ENCODE measurements at regions not wholly inside any gene's neighbourhood (a gene's known extent, or its start where the extent isn't known, plus 50 kb on each side); places are given as distances from the start of the nearest gene placed in this dataset.
"Not testable (repeated sequence)": the region's sequence is repeated elsewhere in the genome, so short reads cannot be mapped to it uniquely, and the experiment has no call there.

GRCh38 chrY:7588176-7588575, 676.6 kb upstream of the AMELY start:
- DNase-seq (ENCODE audit: low read depth) = not testable (repeated sequence)

DNA sequence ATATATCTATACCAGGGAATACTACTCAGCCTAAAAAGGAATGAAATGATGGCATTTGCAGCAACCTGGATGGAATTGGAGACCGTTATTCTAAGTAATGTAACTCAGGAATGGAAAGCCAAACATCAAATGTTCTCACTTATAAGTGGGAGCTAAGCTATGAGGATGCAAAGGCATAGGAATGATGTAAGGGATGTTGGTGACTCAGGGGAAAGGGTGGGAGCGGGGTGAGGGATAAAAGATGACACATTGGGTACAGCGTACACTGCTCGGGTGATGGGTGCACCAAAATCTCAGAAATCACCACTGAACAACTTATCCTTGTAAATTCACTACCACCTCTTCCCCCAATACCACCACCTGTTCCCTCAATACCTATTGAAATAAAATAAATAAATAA, 651.0 kb upstream of the AMELY start:
- DNase-seq (ENCODE audit: low read depth) = no peak

- no peak for DNase-seq (ENCODE audit: low read depth)
These were observed 646.1 kb upstream of the AMELY start for GRCh38 chrY:7557675-7558074.

GRCh38 chrY:7555006-7555405, 643.5 kb upstream of the AMELY start:
- no peak for DNase-seq (ENCODE audit: low read depth)

DNA sequence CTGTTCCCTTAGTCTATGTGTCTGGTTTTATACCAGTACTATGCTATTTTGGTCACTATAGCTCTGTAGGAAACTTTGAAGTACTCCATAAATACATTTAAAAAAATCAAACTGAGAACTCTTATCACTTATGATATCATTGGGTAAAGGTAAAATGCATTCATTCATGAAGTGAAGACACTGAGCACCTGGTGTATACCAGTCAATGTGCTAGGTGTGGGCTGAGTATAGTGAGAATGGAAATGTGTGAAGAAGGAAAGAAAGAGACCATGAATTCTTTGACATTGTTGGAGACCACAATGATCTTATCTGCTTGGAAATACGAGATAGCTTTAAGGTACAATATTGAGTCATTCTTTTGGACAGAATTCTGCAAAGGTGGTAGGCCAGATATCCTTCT, 633.5 kb upstream of the AMELY start:
- no peak for DNase-seq (ENCODE audit: low read depth)

DNA sequence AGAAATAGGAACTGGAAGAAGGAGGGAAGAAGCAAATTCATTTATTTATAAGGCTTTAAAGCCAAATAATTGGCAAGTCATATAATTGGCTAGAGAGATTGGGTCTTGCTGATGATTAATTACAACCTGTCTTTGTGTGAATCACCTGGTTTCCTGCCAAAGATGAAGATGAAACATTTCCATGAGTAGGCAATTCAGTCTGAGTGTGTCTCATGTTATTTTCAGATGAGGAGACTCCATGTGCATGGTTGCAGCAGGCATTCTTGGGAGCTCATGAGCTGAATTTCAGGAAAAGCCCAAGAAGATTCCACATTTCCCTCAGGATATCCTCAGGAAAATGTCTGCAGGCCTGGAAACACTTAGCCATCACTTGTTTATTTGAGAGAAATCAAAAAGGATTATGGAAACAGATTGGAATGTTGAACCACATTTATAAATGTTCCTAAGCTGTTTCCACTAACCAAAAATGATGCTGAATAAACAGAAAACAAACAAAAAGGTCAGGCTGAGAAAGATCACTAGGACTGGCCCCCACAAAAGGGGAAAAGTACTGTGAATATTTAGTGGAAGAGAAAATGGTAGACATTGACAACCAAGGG, 632.7 kb upstream of the AMELY start:
- DNase-seq (ENCODE audit: low read depth) = peak; percentile 8

DNA sequence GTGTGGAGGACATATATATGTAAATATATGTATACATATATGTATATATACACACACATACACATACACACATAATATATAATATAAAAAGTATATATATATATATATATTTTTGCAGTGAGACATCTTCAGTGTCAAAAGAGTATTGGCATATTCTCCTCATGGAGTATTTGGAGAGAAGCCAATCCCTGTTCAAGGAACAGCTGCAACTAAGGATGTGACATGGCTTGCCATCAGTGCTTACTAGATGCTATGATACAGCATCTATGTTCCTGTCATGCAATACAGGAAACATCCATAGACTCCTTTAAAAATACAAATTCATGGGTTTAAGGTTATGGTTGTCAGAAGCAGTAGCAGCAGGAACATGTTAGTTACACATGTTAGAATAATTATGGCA, 632.0 kb upstream of the AMELY start:
- no peak for DNase-seq (ENCODE audit: low read depth)

DNA sequence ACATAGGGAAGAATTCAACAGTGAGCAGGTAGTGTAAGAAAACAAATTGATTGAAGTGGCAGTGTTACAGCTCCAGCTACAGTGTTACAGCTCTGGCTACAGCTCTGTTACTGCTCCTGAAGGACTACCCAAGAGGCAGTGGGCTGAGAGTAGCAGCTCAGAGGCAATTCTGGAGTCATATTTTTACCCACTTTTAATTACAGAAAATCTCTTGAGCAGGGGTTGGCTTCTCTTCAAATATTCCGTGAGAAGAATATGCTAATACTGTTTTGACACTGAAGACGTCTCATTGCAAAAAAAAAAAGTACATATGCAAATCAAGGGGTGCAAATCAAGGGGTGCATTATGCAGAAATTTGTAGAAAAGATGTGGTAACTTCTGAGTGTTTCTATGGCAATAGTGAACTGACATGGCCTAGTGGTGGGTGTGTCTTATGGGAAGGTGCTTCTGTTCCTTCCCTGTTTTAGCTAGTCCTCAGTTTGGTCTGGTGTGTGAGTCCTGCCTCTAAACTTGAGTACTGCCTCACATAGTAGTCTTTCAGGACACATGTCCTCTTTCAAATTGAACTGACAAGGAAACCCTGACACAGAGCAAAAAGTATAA, 630.8 kb upstream of the AMELY start:
- no peak for DNase-seq (ENCODE audit: low read depth)

DNA sequence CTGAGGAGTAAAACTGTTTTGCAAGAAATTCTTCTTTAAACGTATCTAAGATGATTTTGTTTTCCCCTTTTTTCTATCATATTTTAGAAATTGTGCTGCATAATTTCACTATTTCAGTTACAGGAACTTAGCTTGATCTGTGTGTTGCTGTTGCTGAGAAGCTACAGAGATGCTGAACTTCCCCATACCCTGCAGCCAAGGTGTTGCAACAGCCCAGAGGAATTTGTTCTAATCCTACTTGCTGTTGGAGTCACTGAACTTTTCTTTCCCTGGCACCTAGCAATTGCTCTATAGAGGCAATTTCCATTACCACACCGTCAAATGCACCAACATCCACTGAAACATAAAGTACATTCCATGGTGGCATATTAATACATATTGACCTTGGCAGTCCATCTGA, 617.8 kb upstream of the AMELY start:
- DNase-seq (ENCODE audit: low read depth) = peak; percentile 19

DNA sequence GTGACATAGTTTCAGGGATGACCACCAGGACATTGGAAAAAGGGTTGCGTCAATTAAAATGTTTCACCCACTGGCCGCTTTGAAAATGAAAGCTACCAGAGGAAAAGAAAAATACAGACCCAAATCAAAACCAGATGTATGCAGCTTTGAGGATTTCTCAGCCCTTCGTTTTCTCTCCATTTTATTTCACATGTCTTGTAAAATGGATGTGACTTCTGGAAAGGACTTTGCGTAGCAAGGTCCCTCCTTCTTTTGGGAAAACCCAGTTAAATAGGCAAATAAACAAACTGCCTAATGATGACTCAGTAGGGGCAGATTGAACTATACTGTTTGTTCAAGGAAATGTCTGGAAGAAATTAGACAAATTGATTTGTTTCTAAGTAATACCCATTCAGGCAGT, 616.0 kb upstream of the AMELY start:
- peak; percentile 30 for DNase-seq (ENCODE audit: low read depth)

- no peak for DNase-seq (ENCODE audit: low read depth)
These were observed 606.8 kb upstream of the AMELY start for GRCh38 chrY:7518387-7518786.

GRCh38 chrY:7516268-7516667, 604.7 kb upstream of the AMELY start:
- no peak for DNase-seq (ENCODE audit: low read depth)

DNA sequence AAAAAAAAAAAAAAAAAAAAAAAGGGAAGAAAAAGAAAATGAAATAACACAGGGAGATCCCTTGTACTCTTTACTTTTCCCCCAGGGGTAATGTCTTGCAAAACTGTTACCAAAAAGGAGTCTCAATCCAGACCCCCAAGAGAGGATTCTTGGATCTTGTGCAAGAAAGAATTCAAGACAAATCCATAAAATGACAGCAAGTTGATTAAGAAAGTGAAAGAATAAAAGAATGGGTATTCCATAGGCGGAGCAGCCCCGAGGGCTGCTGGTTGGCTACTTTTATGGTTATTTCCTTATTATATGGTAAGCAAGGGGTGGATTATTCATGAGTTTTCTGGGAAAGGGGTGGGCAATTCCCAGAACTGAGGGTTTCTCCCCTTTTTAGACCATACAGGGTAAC, 604.3 kb upstream of the AMELY start:
- DNase-seq (ENCODE audit: low read depth) = no peak

- DNase-seq (ENCODE audit: low read depth) = peak; percentile 4
These were observed 591.3 kb upstream of the AMELY start for GRCh38 chrY:7502896-7503295.

- DNase-seq (ENCODE audit: low read depth) = peak; percentile 56
These were observed 589.7 kb upstream of the AMELY start for GRCh38 chrY:7501236-7501635.

DNA sequence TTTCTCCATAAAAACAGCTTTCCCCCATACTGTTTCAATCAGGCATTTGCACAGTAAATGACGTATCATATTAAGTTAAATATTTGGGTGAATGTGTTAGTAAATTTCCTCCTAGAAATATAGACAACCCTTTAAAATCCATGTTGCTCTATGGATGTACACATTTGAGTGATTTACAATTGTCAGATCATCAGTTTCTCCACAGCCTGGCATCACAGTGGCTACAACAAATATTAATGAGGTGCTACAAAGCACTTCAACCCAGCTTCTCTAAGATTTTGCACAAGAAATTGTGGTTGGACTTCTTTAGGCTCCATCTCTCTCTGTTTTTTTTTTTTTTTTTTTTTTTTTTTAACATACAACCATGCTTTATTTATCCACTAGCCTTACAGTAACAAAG, 584.4 kb upstream of the AMELY start:
- no peak for DNase-seq (ENCODE audit: low read depth)

- not testable (repeated sequence) for DNase-seq (ENCODE audit: low read depth)
These were observed 573.1 kb upstream of the AMELY start for GRCh38 chrY:7484455-7485285.

GRCh38 chrY:7471976-7472375, 560.4 kb upstream of the AMELY start:
- DNase-seq (ENCODE audit: low read depth) = no peak

DNA sequence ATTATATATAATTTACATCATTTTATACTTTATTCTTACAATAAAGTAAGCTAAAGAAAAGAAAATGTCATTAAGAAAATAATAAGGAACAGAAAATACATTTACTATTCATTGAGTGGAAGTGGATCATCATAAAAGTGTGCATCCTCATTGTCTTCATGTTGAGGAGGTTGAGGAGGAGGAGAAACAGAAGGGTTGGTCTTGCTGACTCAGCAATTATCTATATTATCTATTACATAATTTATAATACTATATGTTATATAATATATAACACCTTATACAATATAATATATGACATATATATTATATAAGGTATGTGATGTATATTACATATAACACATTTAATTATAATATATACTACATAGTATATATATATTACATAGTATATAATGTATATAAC, 558.5 kb upstream of the AMELY start:
- no peak for DNase-seq (ENCODE audit: low read depth)

DNA sequence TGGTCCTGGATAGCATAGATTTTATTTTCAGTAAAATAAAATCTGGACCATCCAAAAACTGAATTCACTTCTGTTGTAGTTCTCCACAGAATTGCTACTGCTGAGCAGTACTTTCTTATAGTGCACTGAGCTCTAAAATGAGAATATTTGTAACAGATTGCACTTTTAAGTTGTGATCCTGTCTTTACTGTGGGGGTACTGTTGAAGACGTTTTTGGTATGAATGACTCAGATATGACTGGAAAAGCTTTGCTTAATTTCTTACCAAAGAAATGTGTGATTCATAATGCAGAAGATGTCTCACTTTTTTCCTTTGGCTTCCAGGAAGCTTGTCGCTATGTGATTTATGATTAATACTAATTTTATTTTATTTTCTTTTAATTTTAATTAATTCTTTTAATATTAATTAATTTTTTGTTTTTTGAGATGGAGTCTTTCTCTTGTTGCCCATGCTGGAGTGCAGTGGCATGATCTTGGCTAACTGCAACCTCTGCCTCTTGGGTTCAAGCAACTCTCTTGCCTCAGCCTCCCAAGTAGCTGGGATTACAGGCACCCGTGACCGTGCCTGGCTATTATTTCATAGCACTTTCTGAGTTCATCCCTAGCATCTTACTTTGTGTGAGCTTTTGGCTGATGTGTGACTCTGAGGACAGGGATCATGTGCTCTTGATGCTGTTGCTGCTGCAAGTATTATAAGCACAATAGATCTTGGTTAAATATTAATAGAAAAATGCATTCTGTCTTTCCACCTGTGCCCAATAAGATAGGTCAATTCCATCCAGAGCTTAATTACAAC, 557.6 kb upstream of the AMELY start:
- peak; percentile 55 for DNase-seq (ENCODE audit: low read depth)

GRCh38 chrY:7467796-7468520, 556.4 kb upstream of the AMELY start:
- DNase-seq (ENCODE audit: low read depth) = peak; percentile 71

DNA sequence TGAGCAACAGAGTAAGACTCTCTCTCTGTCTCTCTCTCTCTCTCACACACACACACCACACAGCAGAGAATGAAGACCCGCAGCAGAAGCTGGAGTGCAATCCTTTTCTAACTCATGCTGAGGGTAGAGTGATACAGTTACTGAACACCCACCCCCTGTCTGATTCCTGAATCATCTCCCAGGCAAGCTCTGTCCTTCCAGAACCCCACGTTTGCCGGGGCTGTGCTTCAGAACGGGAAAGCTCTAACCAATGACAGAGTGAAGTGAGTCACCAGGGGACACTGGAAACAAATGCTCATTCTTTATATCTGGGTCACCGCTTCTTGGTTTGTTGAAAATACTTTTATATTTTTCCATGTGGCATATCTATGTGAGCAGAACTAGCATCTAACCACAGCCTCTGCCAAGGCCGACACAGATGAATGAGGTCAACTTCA, 553.7 kb upstream of the AMELY start:
- DNase-seq (ENCODE audit: low read depth) = peak; percentile 68
